ENCODE measurements at regions not wholly inside any gene's neighbourhood (a gene's known extent, or its start where the extent isn't known, plus 50 kb on each side); places are given as distances from the start of the nearest gene placed in this dataset.
"Not testable (repeated sequence)": the region's sequence is repeated elsewhere in the genome, so short reads cannot be mapped to it uniquely, and the experiment has no call there.

DNA sequence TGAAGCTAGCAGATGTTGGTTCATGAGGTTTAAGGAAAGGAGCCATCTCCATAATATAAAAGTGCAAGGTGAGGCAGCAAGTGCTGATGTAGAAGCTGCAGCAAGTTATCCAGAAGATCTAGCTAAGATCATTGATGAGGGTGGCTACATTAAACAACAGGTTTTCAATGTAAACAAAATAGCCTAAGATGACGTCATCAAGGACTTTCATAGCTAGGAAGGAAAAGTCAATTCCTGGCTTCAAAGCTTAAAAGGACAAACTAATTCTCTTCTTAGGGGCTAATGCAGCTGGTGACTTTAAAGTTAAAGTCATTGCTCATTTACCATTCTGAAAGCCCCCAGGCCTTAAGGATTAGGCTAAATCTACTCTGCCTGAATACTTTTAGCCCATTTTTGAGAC lies 141.9 kb downstream of the MID1IP1 start:
- no peak for DNase-seq

DNA sequence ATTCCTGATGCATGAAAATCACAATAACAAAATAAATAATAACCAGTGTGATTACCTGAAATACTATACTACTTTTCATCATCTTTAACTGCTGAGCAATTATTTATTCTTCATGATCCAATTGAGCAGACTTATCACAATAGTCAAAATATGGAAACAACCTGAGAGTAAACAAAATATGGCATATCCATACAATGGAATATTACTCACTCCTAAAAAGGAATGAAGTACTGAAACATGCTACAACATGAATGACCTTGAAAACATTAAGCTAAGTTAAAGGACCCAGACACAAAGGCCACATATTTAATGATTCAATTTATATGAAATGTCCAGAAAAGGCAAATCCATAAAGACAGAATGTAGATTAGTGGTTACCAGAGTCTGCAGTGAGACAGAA lies 146.8 kb downstream of the MID1IP1 start:
- no peak for DNase-seq

DNA sequence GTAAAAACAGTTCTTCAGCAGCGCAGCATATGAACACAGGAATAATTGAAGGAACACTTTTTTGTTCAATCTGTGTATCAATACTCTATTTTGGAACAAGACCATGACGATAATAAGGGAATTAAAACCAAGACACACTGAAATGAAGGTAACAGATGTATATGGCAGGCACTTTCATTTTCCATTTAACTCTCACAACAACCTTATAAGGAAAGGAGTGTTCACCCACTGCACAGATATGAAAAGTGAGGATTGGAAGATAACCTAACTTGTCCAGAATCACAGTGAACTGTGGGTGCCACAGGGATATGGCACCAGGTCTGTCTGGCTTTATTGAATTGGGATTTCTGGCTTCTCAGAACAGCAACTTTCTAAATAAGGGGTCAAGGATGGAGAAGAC lies 153.3 kb downstream of the MID1IP1 start:
- no peak for DNase-seq

DNA sequence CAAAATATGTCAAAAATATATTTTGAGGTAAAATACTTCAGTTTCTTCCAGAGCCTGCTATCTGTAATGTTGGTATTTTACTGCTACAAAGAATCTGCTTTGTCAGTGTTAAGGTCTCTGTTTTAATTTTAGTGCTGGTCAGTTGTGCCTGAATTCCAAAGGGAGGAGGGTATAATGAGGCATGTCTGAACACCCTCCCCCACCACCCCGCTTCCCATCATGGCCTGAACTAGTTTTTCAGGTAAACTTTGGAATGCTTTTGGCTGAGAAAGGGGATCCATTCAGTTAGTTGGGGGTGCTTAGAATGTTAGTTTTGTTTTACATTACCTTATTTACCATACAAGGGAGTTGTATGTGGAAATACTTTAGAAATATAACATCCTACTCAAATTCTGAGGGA lies 158.5 kb downstream of the MID1IP1 start:
- no peak for DNase-seq

DNA sequence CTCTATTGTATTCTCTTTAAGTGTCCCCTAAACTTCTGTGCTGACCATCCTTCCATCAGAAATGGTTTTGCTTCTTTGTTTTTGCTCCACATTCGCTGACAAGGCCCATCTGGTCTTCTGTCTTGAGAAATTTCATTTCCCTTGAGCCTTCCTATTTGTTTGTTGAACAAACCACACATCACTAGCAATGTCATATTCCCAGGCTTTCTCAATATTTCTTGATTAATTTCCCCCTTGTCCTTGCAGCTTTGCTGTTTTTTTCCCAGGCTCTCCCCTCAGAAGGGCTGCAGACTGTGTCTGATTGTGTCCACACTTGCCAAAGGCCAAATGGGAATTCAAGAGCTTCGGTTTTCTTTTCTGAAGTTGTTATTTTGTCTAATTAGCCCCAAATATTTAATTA lies 158.9 kb downstream of the MID1IP1 start:
- DNase-seq, result no peak

DNA sequence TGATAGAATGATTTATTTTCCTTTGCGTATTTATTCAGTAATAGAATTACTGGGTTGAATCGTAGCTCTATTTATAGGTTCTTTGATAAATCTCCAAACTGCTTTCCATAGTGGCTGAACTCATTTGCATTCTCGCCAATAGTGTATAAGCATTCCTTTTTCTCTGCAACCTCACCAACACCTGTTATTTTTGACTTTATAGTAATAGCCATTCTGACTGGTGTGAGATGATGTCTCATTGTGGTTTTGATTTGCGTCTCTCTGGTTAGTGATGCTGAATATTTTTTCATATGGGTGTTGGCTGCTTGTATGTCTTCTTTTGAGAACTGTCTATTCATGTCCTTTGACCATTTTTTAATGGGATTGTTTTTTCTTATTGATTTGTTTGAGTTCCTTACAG lies 160.7 kb downstream of the MID1IP1 start:
- DNase-seq, result no peak

DNA sequence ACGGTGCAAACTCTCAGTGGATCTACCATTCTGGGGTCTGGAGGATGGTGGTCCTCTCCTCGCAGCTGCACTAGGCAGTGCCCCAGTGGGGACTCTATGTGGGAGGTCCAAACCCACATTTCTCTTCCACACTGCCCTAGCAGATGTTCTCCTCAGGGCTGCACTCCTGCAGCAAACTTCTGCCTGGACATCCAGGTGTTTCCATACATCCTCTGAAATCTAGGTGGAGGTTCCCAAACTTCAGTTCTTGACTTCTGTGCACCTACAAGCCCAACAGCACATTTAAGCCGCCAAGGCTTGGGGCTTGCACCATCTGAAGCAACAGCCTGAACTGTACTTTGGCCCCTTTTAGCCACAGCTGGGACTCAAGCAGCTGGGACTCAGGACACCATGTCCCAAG lies 162.0 kb downstream of the MID1IP1 start:
- DNase-seq, result not testable (repeated sequence)

DNA sequence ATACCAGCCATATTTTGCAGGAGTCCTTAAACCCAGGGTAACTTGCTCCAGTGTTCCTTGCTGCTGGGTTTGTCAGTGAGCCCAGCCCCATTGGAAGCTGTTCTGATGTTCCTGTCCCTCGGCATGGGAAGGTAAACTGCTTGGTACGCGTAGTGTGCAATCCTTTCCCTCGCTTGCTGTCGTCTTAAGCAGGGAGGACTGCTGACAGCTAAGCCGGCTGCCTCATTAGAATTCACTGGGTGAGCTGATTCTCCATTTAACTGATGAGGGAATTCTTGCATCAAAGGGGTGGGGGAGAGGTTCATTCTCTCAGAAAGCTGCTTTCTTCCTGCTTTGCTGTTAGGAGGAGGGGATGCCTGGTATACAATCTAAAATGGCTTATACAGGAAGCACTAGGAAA lies 164.6 kb downstream of the MID1IP1 start:
- DNase-seq, result no peak

DNA sequence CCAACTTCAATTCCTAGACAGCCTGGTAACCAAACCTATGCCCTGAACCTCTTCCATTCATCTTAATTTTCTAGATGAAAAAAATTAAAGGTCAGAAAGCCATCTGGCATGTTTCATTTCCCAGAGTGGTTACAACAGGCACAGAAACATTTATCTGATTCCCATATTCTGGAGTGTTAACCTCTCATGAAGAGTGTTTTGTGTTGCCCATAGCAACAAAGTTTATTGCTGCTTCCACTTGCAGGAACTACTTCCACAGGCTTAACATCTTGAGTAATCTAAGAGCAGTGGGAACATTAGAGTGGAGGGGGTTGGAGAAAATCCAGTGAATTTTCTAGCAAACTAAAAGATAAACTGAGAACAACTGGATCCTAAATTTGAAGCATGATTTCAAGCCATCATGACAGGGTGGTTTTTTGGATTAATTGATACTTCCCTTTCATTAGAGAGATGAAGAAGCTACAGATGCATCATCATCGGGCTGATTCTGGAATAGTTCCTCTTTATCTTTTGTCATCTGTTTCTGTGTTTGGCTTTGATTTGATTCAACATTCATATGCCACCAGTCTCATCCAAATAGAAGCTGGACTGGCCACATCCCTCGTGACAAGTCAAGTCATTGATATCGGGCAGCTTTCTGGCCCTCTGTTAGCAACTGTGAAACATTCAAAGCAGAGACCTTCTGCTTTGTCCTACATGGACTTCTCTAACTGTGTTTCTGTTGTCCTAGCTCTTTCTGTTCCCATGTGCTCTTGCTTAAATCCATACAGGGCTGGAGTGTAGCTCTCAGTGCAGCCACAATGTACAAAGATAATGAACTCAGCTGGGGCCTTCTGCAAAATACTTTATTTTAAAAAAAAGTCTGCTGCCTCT lies 167.3 kb downstream of the MID1IP1 start:
- no peak for DNase-seq

DNA sequence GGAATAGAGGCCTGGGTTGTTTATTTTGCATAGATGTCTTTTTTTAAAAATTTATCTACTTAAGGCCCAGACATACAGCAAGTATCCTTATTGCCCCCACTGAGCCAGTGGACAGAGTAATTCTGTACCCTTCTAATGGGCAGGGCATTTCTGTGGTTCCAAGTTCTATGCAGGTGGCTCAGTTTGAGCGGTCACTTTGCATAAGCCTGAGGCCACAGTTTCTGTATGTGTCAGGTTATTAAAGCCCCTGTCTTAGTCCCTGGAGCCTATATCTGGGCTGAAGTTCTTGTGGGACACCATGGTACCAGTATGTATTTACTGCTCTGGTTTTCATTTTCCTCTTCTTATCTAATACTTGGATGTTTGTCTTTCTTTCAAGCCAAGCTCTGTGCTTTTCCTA lies 168.8 kb downstream of the MID1IP1 start:
- no peak for DNase-seq

DNA sequence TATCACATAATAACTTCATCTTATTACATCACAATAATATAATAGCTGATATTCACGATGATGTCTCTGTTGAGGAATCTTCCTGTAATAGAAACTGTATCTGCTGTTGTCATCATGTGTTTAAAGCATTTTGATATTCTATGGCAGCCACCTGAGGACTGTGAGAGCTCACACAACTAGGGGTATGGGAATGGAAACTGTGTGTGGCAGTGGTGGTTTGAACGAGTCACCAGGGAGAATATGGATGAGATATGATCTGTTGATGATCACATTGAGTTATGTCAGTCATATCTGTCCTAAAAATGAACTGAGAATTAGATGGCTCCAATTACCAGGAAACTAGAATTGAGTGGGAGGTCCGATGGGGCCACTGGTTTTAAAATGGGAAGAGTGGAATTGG lies 169.6 kb downstream of the MID1IP1 start:
- no peak for DNase-seq

DNA sequence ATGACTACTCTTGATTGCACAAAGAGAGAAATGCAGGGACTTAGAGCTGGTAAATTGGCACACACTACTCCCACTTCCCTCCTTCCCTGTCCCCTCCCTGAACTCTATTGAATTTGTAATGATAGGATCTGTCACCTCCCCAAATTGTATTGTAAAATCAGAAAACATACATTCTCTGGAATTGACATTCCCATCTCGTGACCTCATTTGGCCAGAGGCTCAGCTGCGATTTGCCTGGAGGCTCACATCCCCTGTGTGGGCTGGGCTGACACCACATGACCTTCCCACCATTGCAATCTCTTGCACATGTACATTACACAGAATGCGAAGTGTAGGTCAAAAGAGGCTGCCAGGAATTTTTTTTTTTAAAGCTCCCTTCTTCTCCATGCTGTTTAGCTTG lies 172.1 kb downstream of the MID1IP1 start:
- DNase-seq, result no peak

DNA sequence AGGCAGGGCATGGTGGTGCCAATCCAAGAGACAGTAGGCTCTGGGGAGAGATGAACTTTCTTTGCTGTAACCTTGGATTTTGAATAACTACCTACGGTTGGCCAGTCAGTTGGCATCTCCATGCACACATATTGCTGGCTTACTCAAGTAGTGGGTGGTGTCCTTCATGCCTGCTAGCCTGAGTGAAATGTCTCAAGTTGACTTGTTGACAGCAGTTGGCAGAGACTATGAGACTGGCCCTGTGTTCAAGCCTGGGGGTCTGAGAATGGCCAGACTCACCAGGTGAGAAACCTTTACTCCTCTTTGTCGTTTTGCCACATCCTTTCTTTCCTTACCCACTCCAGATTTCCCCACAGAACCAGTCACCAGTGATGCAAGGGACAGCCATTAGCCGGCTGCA lies 173.3 kb downstream of the MID1IP1 start:
- no peak for DNase-seq

DNA sequence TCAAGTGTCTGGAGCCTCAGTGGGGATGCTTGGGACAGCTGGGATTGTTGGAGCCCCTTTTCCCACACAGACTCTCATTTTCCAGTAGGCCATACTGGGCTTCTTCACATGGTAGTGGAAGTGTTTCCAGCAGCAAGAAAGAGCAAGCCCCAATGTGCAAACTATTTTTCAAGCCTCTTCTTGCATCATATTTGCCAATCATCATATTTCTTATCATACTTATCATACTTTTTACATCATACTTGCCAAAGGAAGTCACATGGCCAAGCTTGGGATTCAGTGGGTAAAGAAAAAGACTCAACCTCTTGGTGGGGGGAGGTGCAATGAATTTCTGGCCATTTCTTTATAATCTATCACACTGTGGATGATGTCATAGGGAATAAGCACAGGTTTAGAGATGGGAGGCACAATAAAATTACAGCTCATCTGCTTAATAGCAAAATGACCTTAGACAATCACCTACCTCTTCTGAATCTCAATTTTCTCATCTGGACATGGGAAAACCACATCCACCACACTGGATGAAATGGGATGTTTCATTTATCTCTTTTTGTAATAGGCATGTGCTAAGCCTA lies 174.2 kb downstream of the MID1IP1 start:
- no peak for DNase-seq

DNA sequence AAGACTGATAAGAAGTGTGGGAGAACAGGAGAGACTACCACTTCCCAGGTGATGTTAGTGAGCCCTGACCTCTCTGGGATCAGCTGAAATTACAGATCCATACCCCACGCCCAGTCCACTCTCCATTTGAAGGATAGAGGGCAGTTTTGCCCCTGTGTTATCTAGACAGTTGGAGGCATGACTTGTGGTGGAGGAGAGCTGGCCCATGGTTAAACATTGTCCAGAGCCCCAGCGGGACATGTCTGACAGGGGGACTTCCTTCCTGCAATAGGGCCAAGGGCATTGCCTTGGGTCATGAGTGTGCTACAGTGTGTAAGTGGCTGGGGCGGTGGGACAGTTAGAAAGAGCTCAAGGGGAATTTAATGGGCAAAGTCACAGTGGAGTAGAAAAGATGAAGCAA lies 181.1 kb downstream of the MID1IP1 start:
- no peak for DNase-seq

DNA sequence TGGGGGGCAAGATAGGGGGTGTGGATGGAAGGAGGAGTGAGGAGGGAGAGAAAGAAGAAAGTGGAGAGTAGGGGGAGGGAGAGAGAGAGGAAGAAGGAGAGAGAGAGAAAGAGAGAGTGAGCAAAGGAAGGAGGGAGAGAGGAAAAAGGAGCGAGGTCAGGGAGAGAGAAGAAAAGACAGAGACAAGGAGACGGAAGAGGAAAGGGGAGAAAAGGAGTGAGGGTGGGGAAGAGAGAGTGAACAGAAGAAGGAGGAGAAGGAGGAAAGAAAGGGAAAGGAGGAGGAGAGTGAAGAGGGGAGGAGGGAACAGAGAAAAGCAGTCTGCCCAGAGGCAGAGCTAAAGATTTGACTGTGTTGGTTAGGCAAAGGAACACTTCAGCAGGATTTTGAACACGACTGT lies 181.6 kb downstream of the MID1IP1 start:
- no peak for DNase-seq

DNA sequence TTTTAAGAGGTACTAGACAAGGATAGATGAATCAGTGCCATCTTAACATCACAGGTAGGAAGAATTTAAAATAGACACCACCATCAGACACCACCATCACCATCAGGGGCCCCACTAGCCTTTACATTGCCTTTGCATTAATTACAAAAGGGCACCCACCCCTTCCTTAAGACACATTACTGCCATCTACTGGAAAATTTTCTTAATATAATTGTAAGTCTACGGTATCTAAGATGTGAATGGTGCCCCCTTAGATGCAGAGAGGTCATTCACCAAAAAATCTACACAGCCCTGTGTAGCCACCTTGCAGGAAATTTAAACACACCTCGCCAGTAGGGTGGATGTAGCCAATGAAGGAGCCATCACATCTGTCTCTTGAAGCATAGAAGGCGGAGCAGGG lies 184.1 kb downstream of the MID1IP1 start:
- DNase-seq, result no peak

DNA sequence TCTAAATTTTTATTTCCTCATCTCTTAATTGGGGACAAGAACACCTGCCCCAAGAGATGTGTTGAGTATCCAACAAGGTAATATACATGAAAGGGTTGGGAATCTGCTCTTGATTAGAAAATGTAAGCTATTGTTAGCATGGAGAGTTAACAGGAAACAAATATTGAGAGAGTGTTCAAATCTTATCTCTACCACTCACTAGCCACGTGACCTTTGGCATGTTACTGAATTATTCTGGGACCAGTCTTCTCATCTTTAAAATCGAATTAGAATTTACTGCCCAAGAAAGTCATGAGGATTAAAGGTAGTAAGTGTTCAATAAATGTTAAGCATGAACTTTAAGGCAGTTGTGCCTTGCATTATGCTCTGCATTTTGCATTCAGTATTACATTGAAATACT lies 184.7 kb downstream of the MID1IP1 start:
- DNase-seq, result no peak

DNA sequence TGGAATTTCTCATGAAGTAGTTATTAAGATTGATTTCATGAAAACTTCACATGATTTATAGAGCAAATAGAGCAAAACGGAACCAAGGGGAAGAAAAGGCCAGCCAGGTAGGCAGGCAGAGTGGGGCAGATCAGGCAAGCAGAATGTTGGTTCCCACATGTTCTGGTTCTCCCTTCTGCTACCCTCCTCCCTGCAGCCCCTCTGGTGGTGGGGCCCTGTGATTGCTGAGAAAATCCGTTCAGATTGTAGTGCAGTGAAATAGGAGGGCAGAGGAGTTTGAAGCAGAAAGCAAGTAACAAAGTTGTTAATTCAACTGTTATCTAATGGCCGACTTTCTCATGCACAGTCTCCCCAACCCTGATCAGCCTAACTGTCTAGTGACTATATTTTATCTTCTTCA lies 185.3 kb downstream of the MID1IP1 start:
- DNase-seq, result no peak

DNA sequence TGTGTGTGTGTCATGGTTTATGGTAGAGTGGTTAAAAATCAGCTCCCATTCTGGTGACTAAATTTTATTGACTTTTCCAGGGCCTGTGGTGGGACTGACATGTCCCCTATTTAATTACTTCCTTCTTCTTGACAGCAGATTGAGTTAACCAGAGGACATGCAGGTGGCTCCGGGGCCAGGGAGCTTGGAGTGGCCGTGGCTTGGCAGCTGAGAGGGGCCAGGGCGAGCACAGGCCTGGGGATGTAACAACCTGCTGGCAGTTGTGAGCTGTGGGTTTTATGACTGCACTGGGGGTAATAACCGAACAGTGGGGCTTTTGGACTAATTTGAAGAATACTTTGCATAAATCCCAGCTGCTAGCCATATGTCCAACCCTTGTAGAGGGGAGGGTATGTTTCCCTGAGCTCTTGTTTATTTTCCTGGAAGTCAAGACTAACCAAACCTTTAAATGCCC lies 186.0 kb downstream of the MID1IP1 start:
- DNase-seq, result no peak

DNA sequence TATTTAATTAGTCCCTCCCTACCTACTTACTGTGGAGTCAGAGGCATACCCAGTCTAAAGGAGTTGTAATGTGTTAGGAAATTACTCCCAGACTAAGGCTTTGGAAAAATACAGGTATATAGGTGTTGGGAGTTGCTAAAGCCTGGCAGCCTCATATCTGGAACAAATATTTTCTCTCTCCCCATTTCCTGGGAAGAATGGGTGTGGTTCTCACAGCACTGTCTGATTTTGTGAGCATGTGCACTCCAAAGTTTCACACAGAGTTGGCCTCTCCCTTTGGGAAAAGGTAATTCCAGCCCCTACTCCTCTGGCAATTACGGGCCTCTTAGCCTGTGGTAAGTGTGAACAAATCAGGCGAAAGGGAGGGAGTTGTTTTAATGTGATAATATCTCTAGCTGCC lies 187.0 kb downstream of the MID1IP1 start:
- no peak for DNase-seq

DNA sequence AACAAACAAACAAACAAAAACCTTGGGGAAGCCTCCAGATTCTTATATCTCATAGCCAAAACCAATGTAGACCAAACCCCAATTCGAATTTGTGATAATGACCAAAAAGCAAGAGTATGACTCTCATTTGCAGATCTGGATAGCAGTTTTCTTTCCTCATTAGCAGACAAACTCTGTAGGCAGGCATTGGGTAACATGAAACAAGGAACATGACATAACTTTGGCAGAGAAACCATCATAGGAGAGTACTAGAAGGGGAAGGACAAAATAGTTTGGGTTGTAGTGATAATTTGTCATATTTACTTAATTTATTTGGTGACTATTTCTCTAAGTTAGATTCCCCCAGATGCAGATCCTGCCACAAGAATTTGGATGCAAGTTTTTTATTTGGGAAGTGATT lies 187.8 kb downstream of the MID1IP1 start:
- no peak for DNase-seq

DNA sequence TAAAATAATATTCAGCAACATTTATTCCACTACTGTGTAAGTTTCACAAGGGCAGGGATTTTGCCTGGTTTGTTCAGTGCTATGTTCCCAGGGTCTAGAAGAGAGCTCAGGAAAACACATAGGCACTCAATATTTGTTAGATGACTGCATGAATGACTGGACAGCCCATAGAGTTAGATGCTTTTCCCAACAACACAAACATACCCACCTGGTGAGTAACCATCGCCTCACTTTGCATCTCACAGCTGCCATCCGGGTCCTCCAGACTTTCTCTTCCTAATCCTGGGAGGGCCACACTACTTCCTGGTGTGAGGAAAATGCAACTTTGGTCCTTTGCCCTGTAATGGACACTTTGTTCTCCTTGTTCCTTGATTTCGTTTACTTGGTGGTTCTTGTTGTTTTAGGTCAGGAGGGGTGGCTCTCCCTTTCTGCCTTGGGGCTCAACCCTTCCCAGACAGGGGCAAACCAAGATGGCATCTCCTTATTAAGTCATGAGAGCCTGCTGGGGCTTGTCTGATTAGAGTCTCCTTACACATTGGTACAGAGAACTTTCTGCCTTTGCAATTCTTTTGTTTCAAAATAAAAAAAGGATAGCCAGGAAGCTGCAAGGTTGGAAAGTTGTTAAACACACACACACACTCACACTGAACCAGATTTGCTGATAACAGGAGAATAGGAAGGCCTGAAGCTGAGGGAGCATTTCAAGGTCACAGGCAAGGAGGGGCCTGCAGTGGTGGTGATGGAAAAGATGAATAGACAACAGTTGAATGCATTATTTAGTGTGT lies 190.6 kb downstream of the MID1IP1 start:
- DNase-seq, result no peak

Data from NCI-H2081 treated with DMSO at 0.1 percent for 48 hours (cell line).